H1 (cell line): ENCODE measurements at regions not wholly inside any gene's neighbourhood (a gene's known extent, or its start where the extent isn't known, plus 50 kb on each side); places are given as distances from the start of the nearest gene placed in this dataset.

Experiments used
- BCL11A ChIP-seq, 2 experiments: IDR thresholded peaks; one replicate each; pipeline ENCODE4 v1.6.1; 2011; ENCODE audit warnings: low read depth in 2 of 2, low read length in 2 of 2, mild to moderate bottlenecking in 2 of 2
- KDM4A ChIP-seq: IDR thresholded peaks from one replicate; pipeline ENCODE4 v1.7.1; 2012; ENCODE audit warnings: low read depth, mild to moderate bottlenecking, moderate library complexity, low read length, inconsistent platforms; ENCODE audit not compliant: severe bottlenecking

- TF ChIP-seq BCL11A (IDR thresholded peaks at IDR 0.05; ENCODE audit: low read depth in 2 of 2, low read length in 2 of 2) (no peak), KDM4A (no peak)
Observed at GRCh38 chr11:110785398-110785797, 73.2 kb upstream of the ARHGAP20 start (continued).
